ENCODE measurements at regions not wholly inside any gene's neighbourhood (a gene's known extent, or its start where the extent isn't known, plus 50 kb on each side); places are given as distances from the start of the nearest gene placed in this dataset.
"Not testable (repeated sequence)": the region's sequence is repeated elsewhere in the genome, so short reads cannot be mapped to it uniquely, and the experiment has no call there.

- no peak overlapping the region for H3K9ac ChIP-seq (ENCODE audit: low read length)
- H2AFZ ChIP-seq (ENCODE audit: low read depth, low read length): no peak overlapping the region
- H3K9me3 ChIP-seq (ENCODE audit: low read length): no peaks in the 10 kb centered on the region
- H3K27ac ChIP-seq (ENCODE audit: low read length): no peak overlapping the region
- H3K9me2 ChIP-seq (ENCODE audit: insufficient read depth, low read length): no peaks in the 10 kb centered on the region
- H3K4me3 ChIP-seq (ENCODE audit: low read length): no peak overlapping the region
- no peaks in the 10 kb centered on the region for H3K27me3 ChIP-seq (ENCODE audit: insufficient read depth, low read depth, low read length)
- no peak overlapping the region for H3K4me2 ChIP-seq (ENCODE audit: low read length)
- H3F3A ChIP-seq (ENCODE audit: insufficient read depth, low read length, poor library complexity, severe bottlenecking): no peaks in the 10 kb centered on the region
- H3K36me3 ChIP-seq (ENCODE audit: insufficient read depth, low read length): no peaks in the 10 kb centered on the region
- no peaks in the 10 kb centered on the region for H4K20me1 ChIP-seq (ENCODE audit: insufficient read depth)
- no peaks in the 10 kb centered on the region for H3K79me2 ChIP-seq (replicated peaks; ENCODE audit: insufficient read depth, low read length)
- TF ChIP-seq POLR2AphosphoS5 (IDR thresholded peaks at IDR 0.05): no peak
- no peak for TF ChIP-seq RAD21 (conservative IDR thresholded peaks at IDR 0.05)
- no peak for TF ChIP-seq EP300 (conservative IDR thresholded peaks at IDR 0.05; ENCODE audit: poor library complexity, severe bottlenecking)
Observed at GRCh38 chr1:67611846-67612245, 73.2 kb upstream of the GADD45A start.

GRCh38 chr1:67612788-67613241 is 72.2 kb upstream of the GADD45A start:
- TF ChIP-seq REST (IDR thresholded peaks at IDR 0.05; ENCODE audit: borderline replicate concordance) (no peak), POLR2AphosphoS5 (IDR thresholded peaks at IDR 0.05) (no peak), MXI1 (conservative IDR thresholded peaks at IDR 0.05; ENCODE audit: poor library complexity, severe bottlenecking) (no peak), TAF1 (IDR thresholded peaks at IDR 0.05; ENCODE audit: low read depth) (no peak), EP300 (conservative IDR thresholded peaks at IDR 0.05; ENCODE audit: poor library complexity, severe bottlenecking) (no peak), CTCF (IDR thresholded peaks at IDR 0.05; ENCODE audit: poor library complexity, severe bottlenecking) (no peak), EZH2 (IDR thresholded peaks at IDR 0.05; ENCODE audit: borderline replicate concordance, insufficient read depth, low read length, poor library complexity, severe bottlenecking) (no peak), RAD21 (conservative IDR thresholded peaks at IDR 0.05) (no peak), SMC3 (conservative IDR thresholded peaks at IDR 0.05; ENCODE audit: poor library complexity) (no peak)
- Histone ChIP-seq H3K4me3 (ENCODE audit: low read length) (no peak overlapping the region), H2AFZ (ENCODE audit: low read depth, low read length) (no peak overlapping the region), H3K4me2 (ENCODE audit: low read length) (no peak overlapping the region), H3K27ac (ENCODE audit: low read length) (no peak overlapping the region), H3F3A (ENCODE audit: insufficient read depth, low read length, poor library complexity, severe bottlenecking) (no peaks in the 10 kb centered on the region), H3K9ac (ENCODE audit: low read length) (no peak overlapping the region), H3K36me3 (ENCODE audit: insufficient read depth, low read length) (no peaks in the 10 kb centered on the region), H3K79me2 (replicated peaks; ENCODE audit: insufficient read depth, low read length) (no peaks in the 10 kb centered on the region), H4K20me1 (ENCODE audit: insufficient read depth) (no peaks in the 10 kb centered on the region), H3K27me3 (ENCODE audit: insufficient read depth, low read depth, low read length) (no peaks in the 10 kb centered on the region), H3K9me3 (ENCODE audit: low read length) (no peaks in the 10 kb centered on the region), H3K9me2 (ENCODE audit: insufficient read depth, low read length) (no peaks in the 10 kb centered on the region)

- not testable (repeated sequence) for H3F3A ChIP-seq (ENCODE audit: insufficient read depth, low read length, poor library complexity, severe bottlenecking); H2AFZ ChIP-seq (ENCODE audit: low read depth, low read length); H3K79me2 ChIP-seq (replicated peaks; ENCODE audit: insufficient read depth, low read length); H3K27me3 ChIP-seq (ENCODE audit: insufficient read depth, low read depth, low read length); H3K4me2 ChIP-seq (ENCODE audit: low read length); H3K9me2 ChIP-seq (ENCODE audit: insufficient read depth, low read length); H3K9me3 ChIP-seq (ENCODE audit: low read length); H4K20me1 ChIP-seq (ENCODE audit: insufficient read depth); H3K27ac ChIP-seq (ENCODE audit: low read length); H3K36me3 ChIP-seq (ENCODE audit: insufficient read depth, low read length); H3K4me3 ChIP-seq (ENCODE audit: low read length); H3K9ac ChIP-seq (ENCODE audit: low read length)
Observed at GRCh38 chr1:67613479-67613878, 71.5 kb upstream of the GADD45A start.

Data from neural cell (in vitro differentiated cells).